ENCODE measurements at regions not wholly inside any gene's neighbourhood (a gene's known extent, or its start where the extent isn't known, plus 50 kb on each side); places are given as distances from the start of the nearest gene placed in this dataset.

DNA sequence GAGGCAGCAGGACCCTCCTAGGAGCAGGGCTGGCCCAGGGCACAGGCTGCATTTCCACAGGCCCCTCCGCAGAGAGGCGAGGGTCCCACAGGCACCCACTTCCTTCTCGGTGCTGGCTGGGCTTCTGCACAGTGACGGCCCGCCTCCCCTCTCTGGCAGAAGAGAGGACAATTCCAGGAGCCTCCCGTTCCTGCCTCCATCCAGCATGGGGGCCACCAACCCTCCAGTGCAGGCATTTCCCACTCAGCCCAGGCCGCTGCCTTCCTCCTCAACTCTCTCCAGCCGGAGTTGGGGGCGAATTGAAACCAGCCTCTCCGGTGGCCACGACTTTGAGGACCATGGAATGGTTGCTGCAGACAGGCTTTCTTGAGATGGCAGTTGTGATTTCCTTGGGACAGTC is 125.0 kb upstream of the PPP2R2D start:
- Histone ChIP-seq H3K4me3 (no peak overlapping the region), H3K4me2 (no peak overlapping the region), H3K4me1 (no peaks in the 10 kb centered on the region), H3K27ac (no peak overlapping the region), H3K9me3 (peaks cover 30% of the 10 kb centered on the region)
- ATAC-seq: no peak
- DNase-seq (ENCODE audit: low read depth in 1 of 2, low spot score in 1 of 2): no peak
- CTCF ChIA-PET: no interaction called here
- WGBS (ENCODE audit: missing lambda C conversion rate): 17% methylated on average over 10 of the region's 11 CpGs
- POLR2A ChIA-PET: no interaction called here
- TF ChIP-seq HOXB5 (CRISPR knock-in tag; IDR thresholded peaks at IDR 0.05): no peak
- TF ChIP-seq EP300 (IDR thresholded peaks at IDR 0.05): no peak
- TF ChIP-seq, protein P1, sequence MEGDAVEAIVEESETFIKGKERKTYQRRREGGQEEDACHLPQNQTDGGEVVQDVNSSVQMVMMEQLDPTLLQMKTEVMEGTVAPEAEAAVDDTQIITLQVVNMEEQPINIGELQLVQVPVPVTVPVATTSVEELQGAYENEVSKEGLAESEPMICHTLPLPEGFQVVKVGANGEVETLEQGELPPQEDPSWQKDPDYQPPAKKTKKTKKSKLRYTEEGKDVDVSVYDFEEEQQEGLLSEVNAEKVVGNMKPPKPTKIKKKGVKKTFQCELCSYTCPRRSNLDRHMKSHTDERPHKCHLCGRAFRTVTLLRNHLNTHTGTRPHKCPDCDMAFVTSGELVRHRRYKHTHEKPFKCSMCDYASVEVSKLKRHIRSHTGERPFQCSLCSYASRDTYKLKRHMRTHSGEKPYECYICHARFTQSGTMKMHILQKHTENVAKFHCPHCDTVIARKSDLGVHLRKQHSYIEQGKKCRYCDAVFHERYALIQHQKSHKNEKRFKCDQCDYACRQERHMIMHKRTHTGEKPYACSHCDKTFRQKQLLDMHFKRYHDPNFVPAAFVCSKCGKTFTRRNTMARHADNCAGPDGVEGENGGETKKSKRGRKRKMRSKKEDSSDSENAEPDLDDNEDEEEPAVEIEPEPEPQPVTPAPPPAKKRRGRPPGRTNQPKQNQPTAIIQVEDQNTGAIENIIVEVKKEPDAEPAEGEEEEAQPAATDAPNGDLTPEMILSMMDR (IDR thresholded peaks at IDR 0.05): no peak
- no peak for TF ChIP-seq NPAS2 (CRISPR knock-in tag; IDR thresholded peaks at IDR 0.05; ENCODE audit: borderline replicate concordance)
- TF ChIP-seq FOSB (CRISPR knock-in tag; IDR thresholded peaks at IDR 0.05): no peak
- TF ChIP-seq, protein P2, sequence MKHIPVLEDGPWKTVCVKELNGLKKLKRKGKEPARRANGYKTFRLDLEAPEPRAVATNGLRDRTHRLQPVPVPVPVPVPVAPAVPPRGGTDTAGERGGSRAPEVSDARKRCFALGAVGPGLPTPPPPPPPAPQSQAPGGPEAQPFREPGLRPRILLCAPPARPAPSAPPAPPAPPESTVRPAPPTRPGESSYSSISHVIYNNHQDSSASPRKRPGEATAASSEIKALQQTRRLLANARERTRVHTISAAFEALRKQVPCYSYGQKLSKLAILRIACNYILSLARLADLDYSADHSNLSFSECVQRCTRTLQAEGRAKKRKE (CRISPR knock-in tag; IDR thresholded peaks at IDR 0.05; ENCODE audit: low read depth): no peak
- no peak for TF ChIP-seq MAFK (IDR thresholded peaks at IDR 0.05; ENCODE audit: partially characterized antibody)
- no peak for TF ChIP-seq FOSL2 (IDR thresholded peaks at IDR 0.05)
- TF ChIP-seq FOSL2 (CRISPR knock-in tag; IDR thresholded peaks at IDR 0.05): no peak
- no peak for TF ChIP-seq NFE2L2 (conservative IDR thresholded peaks at IDR 0.05; ENCODE audit: low read length)
- no peak for FAIRE-seq

DNA sequence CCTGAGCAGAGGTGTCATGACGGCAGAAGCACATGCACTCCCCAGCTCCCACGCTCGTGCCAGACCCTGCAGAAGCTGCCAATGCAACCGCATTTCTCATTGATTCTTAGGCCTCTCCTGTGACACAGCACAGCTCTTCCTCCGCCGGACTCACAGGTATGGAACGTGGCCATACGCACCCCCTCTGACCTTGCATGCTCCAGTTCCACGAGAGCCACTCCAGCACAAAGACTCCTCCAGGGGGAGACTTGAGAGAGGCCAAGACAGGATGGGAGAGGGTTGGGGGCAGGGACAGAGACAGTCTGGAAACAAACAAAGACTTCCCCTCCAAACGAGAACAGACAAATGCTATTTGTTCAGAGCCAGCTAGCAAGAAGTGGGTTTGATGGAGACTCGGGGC is 124.3 kb upstream of the PPP2R2D start:
- FAIRE-seq: no peak
- no peaks in the 10 kb centered on the region for H3K4me1 ChIP-seq
- DNase-seq (ENCODE audit: low read depth in 1 of 2, low spot score in 1 of 2): no peak
- no peak overlapping the region for H3K4me3 ChIP-seq
- POLR2A ChIA-PET: no interaction called here
- CTCF ChIA-PET: no interaction called here
- no peak overlapping the region for H3K4me2 ChIP-seq
- WGBS (ENCODE audit: missing lambda C conversion rate): 32% methylated on average over 9 of the region's 11 CpGs
- no peak overlapping the region for H3K27ac ChIP-seq
- ATAC-seq: no peak
- TF ChIP-seq, protein P3, sequence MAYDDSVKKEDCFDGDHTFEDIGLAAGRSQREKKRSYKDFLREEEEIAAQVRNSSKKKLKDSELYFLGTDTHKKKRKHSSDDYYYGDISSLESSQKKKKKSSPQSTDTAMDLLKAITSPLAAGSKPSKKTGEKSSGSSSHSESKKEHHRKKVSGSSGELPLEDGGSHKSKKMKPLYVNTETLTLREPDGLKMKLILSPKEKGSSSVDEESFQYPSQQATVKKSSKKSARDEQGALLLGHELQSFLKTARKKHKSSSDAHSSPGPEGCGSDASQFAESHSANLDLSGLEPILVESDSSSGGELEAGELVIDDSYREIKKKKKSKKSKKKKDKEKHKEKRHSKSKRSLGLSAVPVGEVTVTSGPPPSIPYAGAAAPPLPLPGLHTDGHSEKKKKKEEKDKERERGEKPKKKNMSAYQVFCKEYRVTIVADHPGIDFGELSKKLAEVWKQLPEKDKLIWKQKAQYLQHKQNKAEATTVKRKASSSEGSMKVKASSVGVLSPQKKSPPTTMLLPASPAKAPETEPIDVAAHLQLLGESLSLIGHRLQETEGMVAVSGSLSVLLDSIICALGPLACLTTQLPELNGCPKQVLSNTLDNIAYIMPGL (CRISPR knock-in tag; IDR thresholded peaks at IDR 0.05; ENCODE audit: borderline replicate concordance): no peak
- TF ChIP-seq SMC3 (IDR thresholded peaks at IDR 0.05): no peak
- TF ChIP-seq, protein P2 (CRISPR knock-in tag; IDR thresholded peaks at IDR 0.05; ENCODE audit: low read depth): no peak
- no peak for TF ChIP-seq FOSL2 (IDR thresholded peaks at IDR 0.05)
- no peak for TF ChIP-seq FOSL2 (CRISPR knock-in tag; IDR thresholded peaks at IDR 0.05)
- TF ChIP-seq HDAC2 (IDR thresholded peaks at IDR 0.05): no peak
- no peak for TF ChIP-seq TP53 (CRISPR knock-in tag; IDR thresholded peaks at IDR 0.05)
- no peak for TF ChIP-seq RAD21 (conservative IDR thresholded peaks at IDR 0.05 in 1 of 2, IDR thresholded peaks at IDR 0.05 in 1 of 2)
- TF ChIP-seq, protein P1 (IDR thresholded peaks at IDR 0.05): no peak
- TF ChIP-seq CHD2 (IDR thresholded peaks at IDR 0.05; ENCODE audit: low read length, partially characterized antibody): no peak
- TF ChIP-seq, protein P4, sequence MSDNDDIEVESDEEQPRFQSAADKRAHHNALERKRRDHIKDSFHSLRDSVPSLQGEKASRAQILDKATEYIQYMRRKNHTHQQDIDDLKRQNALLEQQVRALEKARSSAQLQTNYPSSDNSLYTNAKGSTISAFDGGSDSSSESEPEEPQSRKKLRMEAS (IDR thresholded peaks at IDR 0.05): no peak
- TF ChIP-seq NR3C1 (IDR thresholded peaks at IDR 0.05): no peak
- no peak for TF ChIP-seq ZFP36 (IDR thresholded peaks at IDR 0.05; ENCODE audit: borderline replicate concordance, partially characterized antibody)
- TF ChIP-seq, protein P5, sequence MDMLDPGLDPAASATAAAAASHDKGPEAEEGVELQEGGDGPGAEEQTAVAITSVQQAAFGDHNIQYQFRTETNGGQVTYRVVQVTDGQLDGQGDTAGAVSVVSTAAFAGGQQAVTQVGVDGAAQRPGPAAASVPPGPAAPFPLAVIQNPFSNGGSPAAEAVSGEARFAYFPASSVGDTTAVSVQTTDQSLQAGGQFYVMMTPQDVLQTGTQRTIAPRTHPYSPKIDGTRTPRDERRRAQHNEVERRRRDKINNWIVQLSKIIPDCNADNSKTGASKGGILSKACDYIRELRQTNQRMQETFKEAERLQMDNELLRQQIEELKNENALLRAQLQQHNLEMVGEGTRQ (IDR thresholded peaks at IDR 0.05): no peak
- TF ChIP-seq RNF2 (IDR thresholded peaks at IDR 0.05; ENCODE audit: borderline replicate concordance, low read depth): no peak
- no peak for TF ChIP-seq BHLHE40 (IDR thresholded peaks at IDR 0.05; ENCODE audit: low read depth, low read length)
- TF ChIP-seq, protein P6, sequence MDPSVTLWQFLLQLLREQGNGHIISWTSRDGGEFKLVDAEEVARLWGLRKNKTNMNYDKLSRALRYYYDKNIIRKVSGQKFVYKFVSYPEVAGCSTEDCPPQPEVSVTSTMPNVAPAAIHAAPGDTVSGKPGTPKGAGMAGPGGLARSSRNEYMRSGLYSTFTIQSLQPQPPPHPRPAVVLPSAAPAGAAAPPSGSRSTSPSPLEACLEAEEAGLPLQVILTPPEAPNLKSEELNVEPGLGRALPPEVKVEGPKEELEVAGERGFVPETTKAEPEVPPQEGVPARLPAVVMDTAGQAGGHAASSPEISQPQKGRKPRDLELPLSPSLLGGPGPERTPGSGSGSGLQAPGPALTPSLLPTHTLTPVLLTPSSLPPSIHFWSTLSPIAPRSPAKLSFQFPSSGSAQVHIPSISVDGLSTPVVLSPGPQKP (IDR thresholded peaks at IDR 0.05; ENCODE audit: low read depth, low read length): no peak
- H3K9me3 ChIP-seq: peaks cover 30% of the 10 kb centered on the region
